Tibial nerve (tissue), 4 donors: ENCODE measurements at regions not wholly inside any gene's neighbourhood (a gene's known extent, or its start where the extent isn't known, plus 50 kb on each side); places are given as distances from the start of the nearest gene placed in this dataset.

Experiments used
- EP300 ChIP-seq, 2 donors: sonication (generic); formaldehyde crosslinking; IDR thresholded peaks; one replicate each; pipeline ENCODE4 v1.6.1; 2017; ENCODE audit warnings: antibody characterized with exemption in 2 of 2, mild to moderate bottlenecking in 1 of 2
- POLR2A ChIP-seq, 2 donors: fragments of 450-650 bp; IDR thresholded peaks; one replicate each; pipeline ENCODE4 v1.6.1; 2017; ENCODE audit warnings: antibody characterized with exemption in 2 of 2, mild to moderate bottlenecking in 2 of 2, moderate library complexity in 2 of 2
- TF ChIP-seq, protein P1 (sequence below), 5 experiments: fragments of 200-600 bp in 3 of 5; fragments of 450-650 bp in 2 of 5; sonication (generic) in 3 of 5; IDR thresholded peaks; one replicate each; pipeline ENCODE4 v1.5.1; 2016 to 2019; ENCODE audit warnings: antibody characterized with exemption in 5 of 5, mild to moderate bottlenecking in 3 of 5, moderate library complexity in 2 of 5

DNA sequence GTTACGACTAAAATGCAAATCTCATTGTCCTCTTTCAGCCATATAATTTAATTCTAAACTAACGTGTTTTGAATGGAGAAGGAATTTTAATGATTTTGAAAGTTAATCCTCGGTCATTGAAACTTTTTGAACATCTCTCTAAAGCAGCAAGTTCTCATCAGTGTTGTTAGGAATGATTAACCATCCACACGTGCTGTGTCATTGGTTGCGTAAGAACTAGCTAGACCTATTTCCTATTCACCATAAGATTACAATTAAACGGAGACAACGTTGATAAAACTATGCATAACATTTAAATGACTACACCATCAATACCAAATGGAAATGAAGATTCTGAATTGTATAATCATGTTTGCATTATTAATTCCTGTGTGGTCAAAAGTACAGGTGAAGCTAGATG is 155.6 kb upstream of the IRS2 start:
- TF ChIP-seq, protein P1, sequence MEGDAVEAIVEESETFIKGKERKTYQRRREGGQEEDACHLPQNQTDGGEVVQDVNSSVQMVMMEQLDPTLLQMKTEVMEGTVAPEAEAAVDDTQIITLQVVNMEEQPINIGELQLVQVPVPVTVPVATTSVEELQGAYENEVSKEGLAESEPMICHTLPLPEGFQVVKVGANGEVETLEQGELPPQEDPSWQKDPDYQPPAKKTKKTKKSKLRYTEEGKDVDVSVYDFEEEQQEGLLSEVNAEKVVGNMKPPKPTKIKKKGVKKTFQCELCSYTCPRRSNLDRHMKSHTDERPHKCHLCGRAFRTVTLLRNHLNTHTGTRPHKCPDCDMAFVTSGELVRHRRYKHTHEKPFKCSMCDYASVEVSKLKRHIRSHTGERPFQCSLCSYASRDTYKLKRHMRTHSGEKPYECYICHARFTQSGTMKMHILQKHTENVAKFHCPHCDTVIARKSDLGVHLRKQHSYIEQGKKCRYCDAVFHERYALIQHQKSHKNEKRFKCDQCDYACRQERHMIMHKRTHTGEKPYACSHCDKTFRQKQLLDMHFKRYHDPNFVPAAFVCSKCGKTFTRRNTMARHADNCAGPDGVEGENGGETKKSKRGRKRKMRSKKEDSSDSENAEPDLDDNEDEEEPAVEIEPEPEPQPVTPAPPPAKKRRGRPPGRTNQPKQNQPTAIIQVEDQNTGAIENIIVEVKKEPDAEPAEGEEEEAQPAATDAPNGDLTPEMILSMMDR (IDR thresholded peaks at IDR 0.05) = no peak
- TF ChIP-seq POLR2A (IDR thresholded peaks at IDR 0.05) = no peak
- no peak for TF ChIP-seq EP300 (IDR thresholded peaks at IDR 0.05)
